ENCODE measurements at regions not wholly inside any gene's neighbourhood (a gene's known extent, or its start where the extent isn't known, plus 50 kb on each side); places are given as distances from the start of the nearest gene placed in this dataset.

DNA sequence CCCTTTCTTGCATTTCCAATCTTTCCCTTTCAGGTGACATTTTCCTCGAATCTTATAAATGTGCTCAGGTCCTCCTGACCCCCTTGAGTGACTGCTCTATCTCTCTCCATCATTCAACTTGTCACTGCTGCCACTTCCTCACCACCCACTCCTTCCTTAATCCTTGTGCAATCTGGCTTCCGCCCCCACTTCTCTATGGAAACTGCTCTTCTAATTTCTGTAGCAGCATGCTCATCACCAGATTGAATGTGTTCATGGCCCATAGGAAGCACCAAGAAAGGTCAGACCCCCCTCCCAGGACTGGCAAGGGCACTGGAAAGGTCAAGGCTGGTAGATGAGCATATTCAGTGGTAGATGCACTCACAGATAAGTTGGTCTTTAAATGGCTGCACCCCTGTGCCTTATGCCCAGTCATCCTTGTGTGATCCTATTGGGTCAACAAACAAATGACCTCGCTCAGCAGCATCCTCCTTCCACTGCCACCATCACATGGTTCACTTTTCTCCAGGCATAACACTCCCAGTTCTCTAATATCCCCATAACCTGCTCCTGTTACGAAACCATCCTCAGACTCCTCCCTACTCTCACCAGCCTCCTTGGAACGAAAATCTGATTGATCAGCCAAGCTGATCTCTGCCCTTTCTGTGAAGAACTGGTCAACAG, 288.5 kb upstream of the POU3F1 start:
- ATAC-seq (replicated peaks): peak; percentile 42
- Mint-ChIP-seq H3K27me3 (peaks cover 26% of the 10 kb centered on the region), H3K27ac (no peak overlapping the region)

DNA sequence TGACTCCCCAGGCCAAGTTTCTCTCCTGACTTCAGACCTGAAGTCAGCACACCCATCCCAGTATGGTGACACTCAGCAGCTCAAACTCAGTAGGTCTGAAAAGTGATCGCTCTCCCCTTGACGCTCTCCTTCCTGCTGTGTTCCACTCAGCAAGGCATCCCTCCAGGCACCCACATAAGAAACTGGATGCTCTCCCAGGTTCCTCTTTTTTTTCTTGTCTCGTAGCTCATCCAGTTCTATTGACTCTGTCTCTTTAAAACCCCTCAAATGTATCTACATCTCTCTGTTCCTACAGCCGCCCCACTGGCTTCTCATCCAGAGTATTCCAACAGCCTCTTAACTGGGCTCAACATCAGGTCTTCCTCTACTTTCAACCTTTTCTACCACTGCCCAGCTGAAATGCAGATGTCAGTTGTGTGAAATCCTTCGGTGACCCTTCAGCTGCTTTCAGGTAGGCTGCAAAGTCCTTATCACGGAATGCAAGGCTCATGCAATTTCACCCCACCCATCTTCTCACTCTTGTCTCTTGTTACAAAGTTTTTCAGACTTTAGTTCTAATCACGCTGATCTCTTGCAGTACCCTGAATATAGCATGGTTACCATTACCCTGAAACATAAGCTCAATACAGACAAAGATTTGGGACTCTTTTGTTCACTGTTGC, 286.2 kb upstream of the POU3F1 start:
- ATAC-seq (replicated peaks): no peak
- Mint-ChIP-seq H3K4me3 (no peak overlapping the region), H3K4me1 (peaks cover 5% of the 10 kb centered on the region), H3K36me3 (ENCODE audit: low read depth) (no peaks in the 10 kb centered on the region), H3K27me3 (peaks cover 19% of the 10 kb centered on the region), H3K27ac (no peak overlapping the region), H3K9me3 (no peaks in the 10 kb centered on the region)

More for the DNA sequence above, 288.5 kb upstream of the POU3F1 start:
- Mint-ChIP-seq H3K36me3 (ENCODE audit: low read depth) (no peaks in the 10 kb centered on the region), H3K4me3 (no peak overlapping the region), H3K9me3 (no peaks in the 10 kb centered on the region), H3K4me1 (peaks cover 5% of the 10 kb centered on the region)

GRCh38 chr1:38331496-38332210, 285.1 kb upstream of the POU3F1 start:
- Mint-ChIP-seq H3K9me3 (no peaks in the 10 kb centered on the region), H3K4me3 (no peak overlapping the region), H3K27me3 (peaks cover 24% of the 10 kb centered on the region), H3K36me3 (ENCODE audit: low read depth) (no peaks in the 10 kb centered on the region), H3K27ac (no peak overlapping the region), H3K4me1 (peaks cover 5% of the 10 kb centered on the region)
- ATAC-seq (replicated peaks): no peak

DNA sequence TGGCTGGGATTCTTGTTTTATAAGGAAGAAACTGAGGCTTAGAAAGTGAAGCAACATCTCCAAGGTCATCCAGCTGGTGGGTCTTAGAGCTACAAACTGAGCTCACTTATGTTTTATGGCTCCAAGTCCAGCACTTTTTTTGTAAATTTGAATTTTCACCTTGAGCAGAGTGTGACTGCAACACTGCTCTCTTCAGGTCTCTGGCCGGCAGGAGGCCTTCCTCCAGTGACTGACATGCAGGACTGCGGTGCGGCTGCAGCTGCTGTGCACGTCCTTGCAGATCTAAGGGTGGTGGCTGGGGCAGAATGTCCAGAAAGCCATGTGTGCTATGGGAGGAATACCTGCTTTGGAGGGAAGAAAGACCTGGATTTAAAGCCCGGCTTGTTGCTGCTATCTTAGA, 284.2 kb upstream of the POU3F1 start:
- Mint-ChIP-seq H3K9me3 (no peaks in the 10 kb centered on the region), H3K4me3 (no peak overlapping the region), H3K36me3 (ENCODE audit: low read depth) (no peaks in the 10 kb centered on the region), H3K4me1 (peaks cover 5% of the 10 kb centered on the region), H3K27ac (no peak overlapping the region), H3K27me3 (peaks cover 28% of the 10 kb centered on the region)
- ATAC-seq (replicated peaks): no peak

GRCh38 chr1:38329644-38330043, 283.1 kb upstream of the POU3F1 start:
- no peak for ATAC-seq (replicated peaks)
- peaks cover 29% of the 10 kb centered on the region for H3K27me3 Mint-ChIP-seq
- H3K4me1 Mint-ChIP-seq: peaks cover under 1% of the 10 kb centered on the region
- no peak overlapping the region for H3K27ac Mint-ChIP-seq
- H3K9me3 Mint-ChIP-seq: peaks cover 5% of the 10 kb centered on the region
- H3K4me3 Mint-ChIP-seq: no peak overlapping the region
- H3K36me3 Mint-ChIP-seq (ENCODE audit: low read depth): no peaks in the 10 kb centered on the region

- no peak overlapping the region for H3K27ac Mint-ChIP-seq
- no peaks in the 10 kb centered on the region for H3K4me1 Mint-ChIP-seq
- H3K27me3 Mint-ChIP-seq: peaks cover 30% of the 10 kb centered on the region
- no peak for ATAC-seq (replicated peaks)
- no peak overlapping the region for H3K4me3 Mint-ChIP-seq
- H3K9me3 Mint-ChIP-seq: peaks cover 5% of the 10 kb centered on the region
- no peaks in the 10 kb centered on the region for H3K36me3 Mint-ChIP-seq (ENCODE audit: low read depth)
These were observed 281.9 kb upstream of the POU3F1 start for GRCh38 chr1:38328278-38329035.

- ATAC-seq (replicated peaks): no peak
- H3K36me3 Mint-ChIP-seq (ENCODE audit: low read depth): no peaks in the 10 kb centered on the region
- H3K4me3 Mint-ChIP-seq: no peak overlapping the region
- peaks cover 5% of the 10 kb centered on the region for H3K9me3 Mint-ChIP-seq
- H3K27ac Mint-ChIP-seq: no peak overlapping the region
- H3K27me3 Mint-ChIP-seq: peaks cover 38% of the 10 kb centered on the region
- no peaks in the 10 kb centered on the region for H3K4me1 Mint-ChIP-seq
These were observed 281.0 kb upstream of the POU3F1 start for GRCh38 chr1:38327559-38327973.

- Mint-ChIP-seq H3K36me3 (ENCODE audit: low read depth) (no peaks in the 10 kb centered on the region), H3K27ac (no peak overlapping the region), H3K27me3 (peaks cover 42% of the 10 kb centered on the region), H3K9me3 (peaks cover 5% of the 10 kb centered on the region), H3K4me3 (no peak overlapping the region), H3K4me1 (no peaks in the 10 kb centered on the region)
- no peak for ATAC-seq (replicated peaks)
These were observed 280.3 kb upstream of the POU3F1 start for GRCh38 chr1:38326856-38327255.

DNA sequence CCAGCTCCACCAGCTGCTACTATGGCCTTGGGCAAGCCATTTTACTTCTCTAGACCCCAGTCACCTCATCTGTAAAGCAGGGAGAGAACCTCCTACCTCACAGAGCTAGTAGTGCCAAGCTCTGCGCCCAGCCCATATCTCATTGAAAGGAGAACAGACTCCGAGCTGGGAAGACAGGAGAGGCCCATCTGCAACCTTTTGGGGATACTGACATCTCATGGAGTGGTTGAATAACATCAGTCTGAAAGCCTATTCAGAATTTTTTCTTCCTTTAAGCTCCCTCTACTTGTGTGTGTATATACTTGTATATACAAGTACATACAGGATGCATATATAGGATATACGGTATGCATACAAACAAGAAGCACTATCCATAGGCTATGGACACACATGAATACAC, 279.5 kb upstream of the POU3F1 start:
- H3K36me3 Mint-ChIP-seq (ENCODE audit: low read depth): no peaks in the 10 kb centered on the region
- H3K9me3 Mint-ChIP-seq: peaks cover 5% of the 10 kb centered on the region
- H3K4me3 Mint-ChIP-seq: no peak overlapping the region
- peaks cover 44% of the 10 kb centered on the region for H3K27me3 Mint-ChIP-seq
- no peak overlapping the region for H3K27ac Mint-ChIP-seq
- H3K4me1 Mint-ChIP-seq: no peaks in the 10 kb centered on the region
- ATAC-seq (replicated peaks): no peak

- no peaks in the 10 kb centered on the region for H3K9me3 Mint-ChIP-seq
- H3K4me1 Mint-ChIP-seq: no peaks in the 10 kb centered on the region
- H3K4me3 Mint-ChIP-seq: no peak overlapping the region
- no peaks in the 10 kb centered on the region for H3K36me3 Mint-ChIP-seq (ENCODE audit: low read depth)
- ATAC-seq (replicated peaks): no peak
- H3K27ac Mint-ChIP-seq: no peak overlapping the region
- peaks cover 46% of the 10 kb centered on the region for H3K27me3 Mint-ChIP-seq
These were observed 266.2 kb upstream of the POU3F1 start for GRCh38 chr1:38312753-38313152.

GRCh38 chr1:38310079-38310478, 263.5 kb upstream of the POU3F1 start:
- Mint-ChIP-seq H3K27ac (no peak overlapping the region), H3K9me3 (no peaks in the 10 kb centered on the region), H3K4me3 (no peak overlapping the region), H3K27me3 (peaks cover 40% of the 10 kb centered on the region), H3K4me1 (no peaks in the 10 kb centered on the region), H3K36me3 (ENCODE audit: low read depth) (no peaks in the 10 kb centered on the region)
- ATAC-seq (replicated peaks): no peak

GRCh38 chr1:38308780-38309179, 262.2 kb upstream of the POU3F1 start:
- H3K36me3 Mint-ChIP-seq (ENCODE audit: low read depth): no peaks in the 10 kb centered on the region
- H3K27me3 Mint-ChIP-seq: peaks cover 45% of the 10 kb centered on the region
- H3K27ac Mint-ChIP-seq: no peak overlapping the region
- H3K4me1 Mint-ChIP-seq: no peaks in the 10 kb centered on the region
- H3K4me3 Mint-ChIP-seq: no peak overlapping the region
- no peak for ATAC-seq (replicated peaks)
- H3K9me3 Mint-ChIP-seq: no peaks in the 10 kb centered on the region

GRCh38 chr1:38305666-38306065, 259.1 kb upstream of the POU3F1 start:
- no peak overlapping the region for H3K27ac Mint-ChIP-seq
- no peaks in the 10 kb centered on the region for H3K36me3 Mint-ChIP-seq (ENCODE audit: low read depth)
- H3K9me3 Mint-ChIP-seq: no peaks in the 10 kb centered on the region
- no peak for ATAC-seq (replicated peaks)
- peaks cover 41% of the 10 kb centered on the region for H3K27me3 Mint-ChIP-seq
- H3K4me3 Mint-ChIP-seq: no peak overlapping the region
- no peaks in the 10 kb centered on the region for H3K4me1 Mint-ChIP-seq

GRCh38 chr1:38303843-38304242, 257.2 kb upstream of the POU3F1 start:
- Mint-ChIP-seq H3K36me3 (ENCODE audit: low read depth) (no peaks in the 10 kb centered on the region), H3K9me3 (no peaks in the 10 kb centered on the region), H3K4me1 (no peaks in the 10 kb centered on the region), H3K27ac (no peak overlapping the region), H3K4me3 (no peak overlapping the region), H3K27me3 (peaks cover 41% of the 10 kb centered on the region)
- ATAC-seq (replicated peaks): no peak

All from activated T-helper 17 cell treated with anti-CD3 and anti-CD28 coated beads, Interleukin-2, amount 50 U/mL, for 72 hours (primary cell).